IMR-90 (cell line): ENCODE measurements at regions not wholly inside any gene's neighbourhood (a gene's known extent, or its start where the extent isn't known, plus 50 kb on each side); places are given as distances from the start of the nearest gene placed in this dataset.

Experiments
- ATAC-seq: fragments of 200-7000 bp; cut with Tn5 transposase; 2 replicates; pipeline ENCODE4 v1.9.1; 2020; ENCODE audit warnings: low read depth, mild to moderate bottlenecking, moderate library complexity
- BruUV-seq: library from RNA; stranded (reverse); fragments of 400-500 nt; replicated peaks from 2 replicates; lab custom pipeline; 2021; lab: Mats Ljungman, UMichigan
- CTCF ChIA-PET: fragments of 300-600 bp; formaldehyde crosslinking; extraction: SDS; loops from one replicate; lab custom pipeline; 2021; ENCODE audit warnings: antibody characterized with exemption; lab: Yijun Ruan, JAX
- POLR2A ChIA-PET: fragments of 300-600 bp; sonication (Branson Sonifier 250); formaldehyde crosslinking; loops from one replicate; lab custom pipeline; 2022; ENCODE audit warnings: antibody characterized with exemption; ENCODE audit not compliant: unreplicated experiment; lab: Charles Lee
- DNase-seq: peaks from one replicate; pipeline ENCODE4 v3.0.0; 2013
- H2AFZ ChIP-seq: replicated peaks from 2 replicates; pipeline ENCODE3; 2013; ENCODE audit warnings: low read length, mild to moderate bottlenecking; ENCODE audit not compliant: poor library complexity
- H2AK5ac ChIP-seq: 2 replicates; pipeline ENCODE4 v1.6.1; 2013; ENCODE audit warnings: low read depth, low read length, inconsistent platforms
- H2AK9ac ChIP-seq: replicated peaks from 2 replicates; pipeline ENCODE3; 2013; ENCODE audit warnings: mild to moderate bottlenecking, low read depth, low read length, moderate library complexity; ENCODE audit not compliant: poor library complexity
- H2BK120ac ChIP-seq: 2 replicates; pipeline ENCODE4 v1.6.1; 2013; ENCODE audit warnings: low read depth, low read length, inconsistent platforms
- H2BK15ac ChIP-seq: 3 replicates; pipeline ENCODE4 v1.6.1; 2013; ENCODE audit warnings: low read depth, low read length, inconsistent platforms
- H2BK20ac ChIP-seq: 2 replicates; pipeline ENCODE4 v1.6.1; 2013; ENCODE audit warnings: low read depth, mild to moderate bottlenecking, inconsistent platforms, low read length, moderate library complexity
- H2BK5ac ChIP-seq: 2 replicates; pipeline ENCODE4 v1.6.1; 2013; ENCODE audit warnings: mild to moderate bottlenecking, low read depth, low read length, inconsistent platforms; ENCODE audit not compliant: poor library complexity, severe bottlenecking
- H3K14ac ChIP-seq: replicated peaks from 2 replicates; pipeline ENCODE4 v1.6.1; 2013; ENCODE audit warnings: low read depth, low read length, inconsistent platforms
- H3K18ac ChIP-seq: 2 replicates; pipeline ENCODE4 v1.6.1; 2013; ENCODE audit warnings: low read depth, low read length, control low read depth
- H3K23ac ChIP-seq: 2 replicates; pipeline ENCODE4 v1.6.1; 2013; ENCODE audit warnings: low read depth, low read length, inconsistent platforms
- H3K27ac ChIP-seq: 2 replicates; pipeline ENCODE4 v1.5.1; 2013; ENCODE audit warnings: mild to moderate bottlenecking, control low read depth, low read length; ENCODE audit not compliant: insufficient read depth
- H3K27me3 ChIP-seq: 2 replicates; pipeline ENCODE4 v1.6.1; 2013; ENCODE audit warnings: low read length; ENCODE audit not compliant: control insufficient read depth, insufficient read depth
- H3K36me3 ChIP-seq: 2 replicates; pipeline ENCODE4 v1.6.1; 2013; ENCODE audit warnings: low read length, mixed read lengths; ENCODE audit not compliant: control insufficient read depth, insufficient read depth
- H3K4ac ChIP-seq: 2 replicates; pipeline ENCODE4 v1.6.1; 2013; ENCODE audit warnings: low read depth, low read length, inconsistent platforms
- H3K4me1 ChIP-seq: 2 replicates; pipeline ENCODE4 v1.6.1; 2013; ENCODE audit warnings: low read length, mixed read lengths; ENCODE audit not compliant: control insufficient read depth, insufficient read depth
- H3K4me2 ChIP-seq: 2 replicates; pipeline ENCODE4 v1.6.1; 2013; ENCODE audit warnings: low read depth, mild to moderate bottlenecking, control low read depth, low read length, moderate library complexity
- H3K4me3 ChIP-seq: 2 replicates; pipeline ENCODE4 v1.5.1; 2013; ENCODE audit warnings: low read depth, mild to moderate bottlenecking, control low read depth, low read length, moderate library complexity; ENCODE audit not compliant: insufficient read depth
- H3K56ac ChIP-seq: 2 replicates; pipeline ENCODE4 v1.6.1; 2013; ENCODE audit warnings: low read length, inconsistent platforms; ENCODE audit not compliant: insufficient read depth; ENCODE audit errors: extremely low read depth
- H3K79me1 ChIP-seq, 2 experiments: 2 replicates each; pipeline ENCODE4 v1.6.1; 2013; ENCODE audit warnings: low read length in 2 of 2, inconsistent platforms in 1 of 2, low read depth in 1 of 2
- H3K9ac ChIP-seq: 2 replicates; pipeline ENCODE4 v1.6.1; 2013; ENCODE audit warnings: low read depth, low read length, control low read depth
- H3K9me1 ChIP-seq: 2 replicates; pipeline ENCODE4 v1.6.1; 2013; ENCODE audit warnings: low read length, inconsistent platforms; ENCODE audit not compliant: insufficient read depth
- H3K9me3 ChIP-seq: 2 replicates; pipeline ENCODE4 v1.6.1; 2013; ENCODE audit warnings: low read length; ENCODE audit not compliant: control insufficient read depth, insufficient read depth
- H4K20me1 ChIP-seq: 2 replicates; pipeline ENCODE4 v1.6.1; 2013; ENCODE audit warnings: low read length, inconsistent platforms; ENCODE audit not compliant: insufficient read depth
- H4K5ac ChIP-seq: 2 replicates; pipeline ENCODE4 v1.6.1; 2013; ENCODE audit warnings: mild to moderate bottlenecking, low read depth, low read length, control low read depth
- H4K8ac ChIP-seq, 2 experiments: 2 replicates each; pipeline ENCODE4 v1.6.1; 2013; ENCODE audit warnings: low read depth in 2 of 2, low read length in 2 of 2, control low read depth in 1 of 2, inconsistent platforms in 1 of 2
- H4K91ac ChIP-seq: 2 replicates; pipeline ENCODE4 v1.6.1; 2013; ENCODE audit warnings: low read depth, low read length, inconsistent platforms; ENCODE audit not compliant: insufficient read depth
- BHLHE40 ChIP-seq: fragments of 150-350 bp; IDR thresholded peaks from 2 replicates; pipeline ENCODE4 v1.6.1; 2016; ENCODE audit warnings: mild to moderate bottlenecking, low read depth, low read length
- CEBPB ChIP-seq: IDR thresholded peaks from 2 replicates; pipeline ENCODE4 v1.6.1; 2012; ENCODE audit warnings: low read depth, low read length, improper control_type of control experiment
- CHD1 ChIP-seq: IDR thresholded peaks from 2 replicates; pipeline ENCODE4 v1.6.1; 2012; ENCODE audit warnings: low read depth, low read length, improper control_type of control experiment
- CTCF ChIP-seq: conservative IDR thresholded peaks from 2 replicates; pipeline ENCODE4 v1.5.1; 2012; ENCODE audit warnings: mild to moderate bottlenecking, low read depth, low read length, improper control_type of control experiment
- FOS ChIP-seq: fragments of 150-350 bp; IDR thresholded peaks from 2 replicates; pipeline ENCODE4 v1.6.1; 2016; ENCODE audit warnings: low read depth, low read length
- MAFK ChIP-seq: IDR thresholded peaks from 2 replicates; pipeline ENCODE4 v1.6.1; 2012; ENCODE audit warnings: low read depth, low read length, improper control_type of control experiment
- MAZ ChIP-seq: IDR thresholded peaks from 2 replicates; pipeline ENCODE4 v1.6.1; 2012; ENCODE audit warnings: low read depth, mild to moderate bottlenecking, low read length, improper control_type of control experiment, moderate library complexity, borderline replicate concordance
- MXI1 ChIP-seq: IDR thresholded peaks from 2 replicates; pipeline ENCODE4 v1.6.1; 2012; ENCODE audit warnings: low read depth, mild to moderate bottlenecking, low read length, moderate library complexity, borderline replicate concordance
- NFE2L2 ChIP-seq: fragments of 150-350 bp; IDR thresholded peaks from 2 replicates; pipeline ENCODE4 v1.6.1; 2016; ENCODE audit warnings: low read depth, mild to moderate bottlenecking, low read length
- POLR2A ChIP-seq: IDR thresholded peaks from 2 replicates; pipeline ENCODE4 v1.6.1; 2012; ENCODE audit warnings: mild to moderate bottlenecking, low read depth, low read length
- RAD21 ChIP-seq: IDR thresholded peaks from 2 replicates; pipeline ENCODE4 v1.6.1; 2012; ENCODE audit warnings: low read length, improper control_type of control experiment
- RCOR1 ChIP-seq: IDR thresholded peaks from 2 replicates; pipeline ENCODE4 v1.6.1; 2012; ENCODE audit warnings: mild to moderate bottlenecking, low read length, improper control_type of control experiment; ENCODE audit not compliant: insufficient replicate concordance
- RFX5 ChIP-seq: IDR thresholded peaks from 2 replicates; pipeline ENCODE4 v1.8.0; 2012; ENCODE audit warnings: low read depth, mild to moderate bottlenecking, low read length, moderate library complexity
- SMC3 ChIP-seq: fragments of 150-350 bp; IDR thresholded peaks from 2 replicates; pipeline ENCODE4 v1.6.1; 2016; ENCODE audit warnings: low read depth, mild to moderate bottlenecking, antibody characterized with exemption, low read length, moderate library complexity
- USF2 ChIP-seq: fragments of 150-350 bp; IDR thresholded peaks from 2 replicates; pipeline ENCODE4 v1.6.1; 2017; ENCODE audit warnings: mild to moderate bottlenecking, antibody characterized with exemption, low read length, low read depth
- WGBS, 2 experiments: methylation state at CpG; one replicate each; pipeline versions ENCODE4 v1.1.5 to v1.1.7; 2013; ENCODE audit warnings: missing lambda C conversion rate in 2 of 2; ENCODE audit not compliant: insufficient read length in 1 of 2; ENCODE audit errors: extremely low coverage in 2 of 2; 5-methylcytosine and 5-hydroxymethylcytosine counted together
- dilution Hi-C: fragments of 300-500 bp; cut with HindIII; formaldehyde crosslinking; loops from one replicate; pipeline ENCODE4 v1.14.3; 2018; ENCODE audit warnings: low sequenced_read_pairs; ENCODE audit not compliant: unreplicated experiment
- in situ Hi-C: fragments of 300-500 bp; cut with MboI; formaldehyde crosslinking; loops from 3 replicates; pipeline ENCODE4 v1.14.3; 2019; ENCODE audit warnings: low sequenced_read_pairs, inconsistent platforms, mixed read lengths
- intact Hi-C: fragments of 100-400 bp; cut with micrococcal nuclease; formaldehyde crosslinking; loops from 2 replicates; pipeline ENCODE4 v1.10.0; 2022
- TF ChIP-seq, protein P1 (sequence below): fragments of 150-350 bp; IDR thresholded peaks from 2 replicates; pipeline ENCODE4 v1.6.1; 2016; ENCODE audit warnings: low read depth, mild to moderate bottlenecking, low read length, moderate library complexity, borderline replicate concordance

DNA sequence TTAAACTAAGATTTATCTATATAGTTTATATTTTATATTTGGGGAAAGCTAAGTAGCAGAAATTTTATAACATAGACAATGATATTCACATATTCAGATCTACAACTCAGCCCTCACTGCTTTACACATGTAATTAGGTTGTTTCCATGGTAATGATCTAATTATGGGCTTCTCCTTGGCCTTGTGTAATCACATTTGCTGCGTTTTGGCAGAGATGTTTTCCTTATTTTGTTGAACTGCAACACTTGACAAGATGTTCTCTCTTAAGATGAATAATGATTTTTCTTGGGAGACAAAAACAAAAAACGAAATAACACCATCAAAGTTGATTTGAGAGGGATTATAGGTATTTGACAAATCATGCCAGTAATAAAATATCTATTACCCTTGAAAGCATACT lies 635.6 kb upstream of the TBL1XR1 start:
- Histone ChIP-seq H3K4me3 (no peak overlapping the region), H2AFZ (no peak overlapping the region), H3K9me3 (no peaks in the 10 kb centered on the region), H2BK15ac (0 out of 3 replicates have a peak overlapping the region, but pooled peaks have one; percentile 7), H2AK5ac (peak overlapping the region; percentile 10; the same call in 1 of the 2 replicates), H2BK5ac (no peak overlapping the region), H3K36me3 (no peaks in the 10 kb centered on the region), H2AK9ac (no peak overlapping the region), H3K18ac (no peak overlapping the region), H2BK20ac (no peak overlapping the region), H3K4me1 (peaks cover 17% of the 10 kb centered on the region), H4K91ac (no peak overlapping the region), H4K5ac (no peak overlapping the region), H3K9ac (no peak overlapping the region), H3K27ac (no peak overlapping the region), H4K20me1 (no peaks in the 10 kb centered on the region), H3K56ac (no peak overlapping the region), H3K4me2 (no peak overlapping the region), H2BK120ac (no peak overlapping the region), H3K9me1 (peaks cover 11% of the 10 kb centered on the region), H3K14ac (no peak overlapping the region), H3K4ac (no peak overlapping the region), H3K79me1 (no peaks in the 10 kb centered on the region), H3K27me3 (no peaks in the 10 kb centered on the region), H4K8ac (no peak overlapping the region), H3K23ac (no peak overlapping the region)
- intact Hi-C loops (no loop called here), dilution Hi-C loops (no loop called here), in situ Hi-C loops (no loop called here)
- CTCF ChIA-PET: interaction anchor here (0.6 kb wide), 1 partner anchor 218 kb away, joined by 4 read pairs; no protein-coding TSS in a partner anchor
- ATAC-seq (no peak), DNase-seq (no peak)
- no peak for TF ChIP-seq MXI1
- no peak for TF ChIP-seq FOS
- no peak for TF ChIP-seq CTCF
- no peak for TF ChIP-seq RCOR1
- TF ChIP-seq MAZ: no peak
- no peak for TF ChIP-seq CHD1
- TF ChIP-seq CEBPB: no peak
- no peak for TF ChIP-seq RFX5
- TF ChIP-seq POLR2A: no peak
- TF ChIP-seq SMC3: no peak
- TF ChIP-seq NFE2L2: no peak
- TF ChIP-seq, protein P1, sequence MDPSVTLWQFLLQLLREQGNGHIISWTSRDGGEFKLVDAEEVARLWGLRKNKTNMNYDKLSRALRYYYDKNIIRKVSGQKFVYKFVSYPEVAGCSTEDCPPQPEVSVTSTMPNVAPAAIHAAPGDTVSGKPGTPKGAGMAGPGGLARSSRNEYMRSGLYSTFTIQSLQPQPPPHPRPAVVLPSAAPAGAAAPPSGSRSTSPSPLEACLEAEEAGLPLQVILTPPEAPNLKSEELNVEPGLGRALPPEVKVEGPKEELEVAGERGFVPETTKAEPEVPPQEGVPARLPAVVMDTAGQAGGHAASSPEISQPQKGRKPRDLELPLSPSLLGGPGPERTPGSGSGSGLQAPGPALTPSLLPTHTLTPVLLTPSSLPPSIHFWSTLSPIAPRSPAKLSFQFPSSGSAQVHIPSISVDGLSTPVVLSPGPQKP: no peak
- TF ChIP-seq BHLHE40: no peak
- TF ChIP-seq USF2: no peak
- no peak for TF ChIP-seq RAD21
- no peak for TF ChIP-seq MAFK
- WGBS, 2 experiments: no CpG with 5 or more reads among the region's 2 CpGs
- BruUV-seq: no TSS peak
- POLR2A ChIA-PET: no interaction called here
